ENCODE measurements at regions not wholly inside any gene's neighbourhood (a gene's known extent, or its start where the extent isn't known, plus 50 kb on each side); places are given as distances from the start of the nearest gene placed in this dataset.

DNA sequence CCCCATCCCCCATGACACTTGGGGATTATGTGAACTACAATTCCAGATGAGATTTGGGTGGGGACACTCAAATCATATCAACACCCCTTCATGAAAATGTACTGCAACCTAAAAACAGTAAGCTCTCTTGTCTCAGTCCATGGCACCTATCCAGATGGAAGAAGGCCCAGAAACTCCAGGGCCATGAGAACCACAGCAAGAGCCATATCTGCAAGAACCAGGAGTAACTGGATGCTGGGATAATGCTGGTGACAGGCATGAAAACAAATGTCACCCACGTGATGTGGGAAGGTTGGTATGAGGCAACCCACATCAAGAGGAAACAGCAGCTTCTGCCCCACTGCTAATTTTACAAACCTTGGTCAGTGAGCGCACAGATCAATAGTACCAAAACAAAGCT is 400.1 kb upstream of the ERCC4 start:
- TF ChIP-seq ZNF501 (tag by site-specific recombination; IDR thresholded peaks at IDR 0.05), result no peak
- TF ChIP-seq REST (tag by site-specific recombination; IDR thresholded peaks at IDR 0.05), result no peak
- no peak for TF ChIP-seq ZNF76 (tag by site-specific recombination; IDR thresholded peaks at IDR 0.05; ENCODE audit: borderline replicate concordance, low read depth)
- no peak for TF ChIP-seq ZNF324 (tag by site-specific recombination; IDR thresholded peaks at IDR 0.05)
- TF ChIP-seq SETDB1 (IDR thresholded peaks at IDR 0.05; ENCODE audit: insufficient read length, low read length), result no peak
- no peak for TF ChIP-seq ZNF843 (tag by site-specific recombination; IDR thresholded peaks at IDR 0.05)
- TF ChIP-seq ZNF10 (tag by site-specific recombination; IDR thresholded peaks at IDR 0.05), result no peak
- TF ChIP-seq CTCF (tag by site-specific recombination; IDR thresholded peaks at IDR 0.05), result no peak
- TF ChIP-seq HOXA7 (CRISPR knock-in tag; IDR thresholded peaks at IDR 0.05; ENCODE audit: borderline replicate concordance), result no peak
